GM10248 (cell line): ENCODE measurements at regions not wholly inside any gene's neighbourhood (a gene's known extent, or its start where the extent isn't known, plus 50 kb on each side); places are given as distances from the start of the nearest gene placed in this dataset.

Experiments
- CTCF ChIA-PET: fragments of 300-600 bp; sonication (Branson Sonifier 250); formaldehyde crosslinking; extraction: SDS; loops from one replicate; lab custom pipeline; 2021; ENCODE audit warnings: antibody characterized with exemption; lab: Yijun Ruan, JAX
- POLR2A ChIA-PET: fragments of 350-650 bp; sonication (Branson Sonifier 250); formaldehyde crosslinking; extraction: SDS; loops from one replicate; lab custom pipeline; 2020; ENCODE audit warnings: antibody characterized with exemption; lab: Yijun Ruan, JAX
- DNase-seq: peaks from one replicate; pipeline ENCODE4 v3.0.0; 2012; ENCODE audit errors: extremely low spot score
- TF ChIP-seq, protein P1 (sequence below): IDR thresholded peaks from 2 replicates; pipeline ENCODE4 v1.5.1; 2012; ENCODE audit warnings: mild to moderate bottlenecking, low read depth; ENCODE audit errors: extremely low read depth, missing control alignments, control extremely low read depth

DNA sequence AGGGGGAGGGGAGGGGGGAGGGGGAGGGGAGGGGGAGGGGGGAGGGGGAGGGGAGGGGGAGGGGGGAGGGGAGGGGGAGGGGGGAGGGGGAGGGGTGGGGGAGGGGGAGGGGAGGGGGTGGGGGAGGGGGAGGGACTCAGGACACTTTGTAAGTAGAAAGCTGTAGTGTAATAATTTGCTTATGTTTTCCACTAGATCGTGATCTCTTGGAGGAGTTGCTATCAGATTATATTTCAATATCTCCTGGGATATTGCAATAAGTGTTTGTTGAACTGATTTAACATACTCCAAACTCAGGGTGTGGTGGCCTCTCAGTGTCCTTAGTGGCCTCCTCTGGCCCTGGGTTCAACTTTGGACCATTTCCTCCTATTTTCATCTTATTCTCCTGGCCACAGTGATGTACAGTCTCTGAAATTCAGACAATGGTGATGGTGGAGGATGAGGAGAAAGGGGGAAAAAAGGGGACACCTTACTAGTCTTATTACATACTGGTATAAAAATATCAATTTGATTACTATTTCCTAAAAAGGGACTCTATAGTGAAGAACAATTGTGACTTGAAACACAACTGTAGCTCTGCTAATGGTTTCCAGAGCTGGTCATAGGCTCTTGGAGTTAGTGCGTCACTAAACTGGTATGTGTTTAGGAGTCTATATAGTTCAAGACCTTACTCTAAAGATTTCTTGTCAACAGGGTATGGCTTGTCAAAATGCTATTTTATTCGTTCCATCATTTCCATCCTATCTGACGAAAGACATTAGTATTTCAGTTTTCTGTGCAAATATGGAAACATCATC lies 89.6 kb downstream of the DDX1 start:
- TF ChIP-seq, protein P1, sequence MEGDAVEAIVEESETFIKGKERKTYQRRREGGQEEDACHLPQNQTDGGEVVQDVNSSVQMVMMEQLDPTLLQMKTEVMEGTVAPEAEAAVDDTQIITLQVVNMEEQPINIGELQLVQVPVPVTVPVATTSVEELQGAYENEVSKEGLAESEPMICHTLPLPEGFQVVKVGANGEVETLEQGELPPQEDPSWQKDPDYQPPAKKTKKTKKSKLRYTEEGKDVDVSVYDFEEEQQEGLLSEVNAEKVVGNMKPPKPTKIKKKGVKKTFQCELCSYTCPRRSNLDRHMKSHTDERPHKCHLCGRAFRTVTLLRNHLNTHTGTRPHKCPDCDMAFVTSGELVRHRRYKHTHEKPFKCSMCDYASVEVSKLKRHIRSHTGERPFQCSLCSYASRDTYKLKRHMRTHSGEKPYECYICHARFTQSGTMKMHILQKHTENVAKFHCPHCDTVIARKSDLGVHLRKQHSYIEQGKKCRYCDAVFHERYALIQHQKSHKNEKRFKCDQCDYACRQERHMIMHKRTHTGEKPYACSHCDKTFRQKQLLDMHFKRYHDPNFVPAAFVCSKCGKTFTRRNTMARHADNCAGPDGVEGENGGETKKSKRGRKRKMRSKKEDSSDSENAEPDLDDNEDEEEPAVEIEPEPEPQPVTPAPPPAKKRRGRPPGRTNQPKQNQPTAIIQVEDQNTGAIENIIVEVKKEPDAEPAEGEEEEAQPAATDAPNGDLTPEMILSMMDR: no peak
- ChIA-PET CTCF (interaction anchor here (1.6 kb wide), 1 partner anchor 20 kb away, joined by 3 read pairs; no protein-coding TSS in a partner anchor), POLR2A (no interaction called here)
- DNase-seq: no peak

DNA sequence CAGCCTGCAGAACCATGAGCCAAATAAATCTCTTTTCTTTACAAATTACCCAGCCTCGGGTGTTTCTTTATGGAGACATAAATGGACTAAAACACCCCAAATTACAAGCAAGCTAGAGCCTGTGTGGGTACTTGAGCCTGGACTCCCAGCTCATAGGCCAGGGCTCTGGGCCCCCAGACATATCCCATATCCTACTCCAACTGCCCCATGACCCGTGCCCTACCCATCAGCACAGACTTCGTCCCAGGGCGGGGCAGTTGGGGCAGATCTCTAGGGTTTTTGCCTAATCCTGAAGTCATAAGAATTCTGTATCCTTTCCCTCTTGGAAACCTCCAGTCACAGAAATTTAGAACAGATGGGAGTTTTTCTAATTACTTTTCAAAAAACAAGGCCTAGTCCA lies 90.7 kb downstream of the DDX1 start:
- ChIA-PET POLR2A (interaction anchor here (0.6 kb wide), 1 partner anchor 137 kb away, joined by 3 read pairs; no protein-coding TSS in a partner anchor), CTCF (interaction anchor here (0.8 to 1.6 kb wide), 2 partner anchors 12 to 21 kb away, joined by 3 read pairs; no protein-coding TSS in a partner anchor)
- no peak for DNase-seq
- TF ChIP-seq, protein P1: no peak

DNA sequence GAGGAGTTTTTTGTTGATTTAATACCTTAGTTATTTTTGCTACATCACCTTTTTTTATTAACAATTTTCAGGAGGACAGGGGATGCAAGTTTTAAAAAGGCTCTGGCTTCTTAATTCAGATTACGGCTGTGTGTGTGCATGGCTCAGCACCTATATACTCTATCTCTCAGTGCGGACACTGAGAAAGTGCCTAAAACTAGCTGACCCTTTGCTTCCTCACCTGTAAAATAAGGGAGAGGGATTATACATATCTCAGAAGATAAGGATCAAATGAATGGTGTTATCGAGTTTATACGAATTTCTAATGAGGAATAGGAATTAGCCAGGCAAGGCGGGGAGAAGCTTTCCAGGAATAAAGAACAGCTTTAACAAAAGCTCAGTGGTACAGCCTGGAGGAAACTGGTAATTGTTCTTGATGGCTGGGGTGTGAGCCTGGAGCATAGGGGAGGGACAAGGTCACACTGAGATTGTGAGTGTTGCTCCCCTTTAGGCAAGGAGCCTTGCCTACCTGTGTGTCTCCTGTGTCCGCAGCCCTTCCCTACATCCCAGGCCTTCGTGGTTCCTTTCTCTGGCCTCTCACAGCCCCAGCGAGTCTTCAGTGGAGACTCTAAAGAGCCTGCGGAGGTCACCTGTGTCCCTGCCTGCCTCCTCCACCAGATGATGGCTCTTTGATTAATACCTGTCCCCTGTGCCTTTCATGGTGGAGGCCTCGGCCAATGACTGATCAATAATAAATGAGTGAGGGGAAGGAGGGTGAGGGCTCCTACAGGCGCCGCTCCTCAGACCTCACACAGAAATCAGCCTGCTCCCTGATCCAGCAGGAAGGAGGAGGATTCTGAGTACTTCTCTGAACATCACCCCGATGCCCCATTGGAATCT lies 92.7 kb downstream of the DDX1 start:
- TF ChIP-seq, protein P1: no peak
- ChIA-PET CTCF (no interaction called here), POLR2A (no interaction called here)
- no peak for DNase-seq

DNA sequence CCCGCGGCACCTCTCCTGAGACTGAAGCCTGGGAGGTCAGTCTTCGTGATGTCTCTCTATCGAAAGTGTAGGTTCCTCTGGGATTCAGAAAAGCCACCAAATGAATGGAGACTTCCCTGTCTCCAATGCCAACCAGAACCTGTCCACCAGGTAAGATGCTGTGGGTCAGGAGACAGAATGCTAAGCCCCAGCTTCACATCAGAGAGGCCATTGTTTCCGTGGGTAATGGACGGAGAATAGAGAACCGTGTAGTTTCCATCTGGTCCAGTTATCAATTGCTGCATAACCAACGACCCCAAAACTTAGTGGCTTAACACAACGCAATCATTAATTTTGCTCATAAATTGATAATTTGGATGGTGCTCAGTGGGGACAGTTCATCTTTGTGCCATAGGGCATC lies 93.5 kb downstream of the DDX1 start:
- CTCF ChIA-PET: no interaction called here

DNA sequence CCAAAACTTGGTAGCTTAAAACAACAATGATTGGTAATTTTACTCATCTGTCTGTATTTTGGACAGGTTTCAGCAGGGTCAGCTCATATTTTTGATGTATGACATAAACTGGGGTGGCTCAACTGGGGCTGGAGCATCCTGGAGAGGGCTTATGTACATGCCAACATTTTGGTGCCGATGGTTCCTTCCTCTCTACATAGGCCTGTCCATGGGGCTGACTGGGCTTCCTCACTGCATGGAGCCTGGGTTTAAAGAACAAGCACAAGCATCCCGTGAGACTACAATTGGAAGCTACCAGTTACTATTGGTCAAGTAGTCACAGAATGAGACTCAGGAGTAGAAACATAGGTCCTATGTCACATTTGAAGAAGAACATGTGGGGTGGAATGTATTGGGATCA lies 95.0 kb downstream of the DDX1 start:
- ChIA-PET CTCF (interaction anchor here (1.2 kb wide), 1 partner anchor 10 kb away, joined by 4 read pairs; no protein-coding TSS in a partner anchor), POLR2A (no interaction called here)
- DNase-seq: no peak
- TF ChIP-seq, protein P1: no peak

More for the DNA sequence above, 93.5 kb downstream of the DDX1 start:
- TF ChIP-seq, protein P1: no peak
- no peak for DNase-seq
- POLR2A ChIA-PET: no interaction called here

DNA sequence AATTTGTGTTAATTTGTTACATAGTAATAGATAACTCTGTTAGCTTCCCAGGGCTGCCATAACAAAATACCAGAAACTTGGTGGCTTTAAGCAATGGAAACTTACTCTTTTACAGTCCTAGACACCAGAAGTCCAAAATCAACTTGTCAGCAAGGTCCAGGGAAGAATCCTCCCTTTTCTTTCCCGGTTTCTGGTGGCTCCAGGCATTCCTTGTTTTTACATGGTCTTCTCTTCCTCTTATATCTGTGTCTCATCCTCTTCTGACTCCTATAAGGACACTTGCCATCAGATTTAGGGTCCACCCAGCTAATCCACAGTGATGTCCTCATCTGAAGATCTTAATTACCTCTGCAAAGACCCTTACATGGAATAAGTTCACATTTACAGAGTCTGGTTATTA lies 95.6 kb downstream of the DDX1 start:
- DNase-seq: no peak
- POLR2A ChIA-PET: no interaction called here
- CTCF ChIA-PET: no interaction called here
- TF ChIP-seq, protein P1: no peak
